ENCODE measurements at regions not wholly inside any gene's neighbourhood (a gene's known extent, or its start where the extent isn't known, plus 50 kb on each side); places are given as distances from the start of the nearest gene placed in this dataset.

GRCh38 chr11:92506809-92507336, 282.3 kb downstream of the FAT3 start:
- in situ Hi-C loops (cut with HindIII; ENCODE audit: low sequenced_read_pairs) = no loop called here
- no peak overlapping the region for H3K4me3 ChIP-seq (ENCODE audit: low read depth, low read length)
- TF ChIP-seq CTCF (IDR thresholded peaks at IDR 0.05; ENCODE audit: low read depth, low read length) = no peak
- no peak for DNase-seq (ENCODE audit: low read depth, low spot score)

GRCh38 chr11:92510591-92510990, 286.0 kb downstream of the FAT3 start:
- TF ChIP-seq CTCF (IDR thresholded peaks at IDR 0.05; ENCODE audit: low read depth, low read length) = no peak
- no peak for DNase-seq (ENCODE audit: low read depth, low spot score)
- H3K4me3 ChIP-seq (ENCODE audit: low read depth, low read length) = no peak overlapping the region
- in situ Hi-C loops (cut with HindIII; ENCODE audit: low sequenced_read_pairs) = no loop called here

GRCh38 chr11:92511522-92512203, 287.0 kb downstream of the FAT3 start:
- no peak for TF ChIP-seq CTCF (IDR thresholded peaks at IDR 0.05; ENCODE audit: low read depth, low read length)
- in situ Hi-C loops (cut with HindIII; ENCODE audit: low sequenced_read_pairs) = no loop called here
- DNase-seq (ENCODE audit: low read depth, low spot score) = no peak

GRCh38 chr11:92512204-92512569, 287.6 kb downstream of the FAT3 start:
- in situ Hi-C loops (cut with HindIII; ENCODE audit: low sequenced_read_pairs) = no loop called here
- H3K4me3 ChIP-seq (ENCODE audit: low read depth, low read length) = no peak overlapping the region
- no peak for TF ChIP-seq CTCF (IDR thresholded peaks at IDR 0.05; ENCODE audit: low read depth, low read length)
- DNase-seq (ENCODE audit: low read depth, low spot score) = no peak

More at GRCh38 chr11:92511522-92512203, 287.0 kb downstream of the FAT3 start:
- no peak overlapping the region for H3K4me3 ChIP-seq (ENCODE audit: low read depth, low read length)

- no peak for TF ChIP-seq CTCF (IDR thresholded peaks at IDR 0.05; ENCODE audit: low read depth, low read length)
- no peak for DNase-seq (ENCODE audit: low read depth, low spot score)
- no peak overlapping the region for H3K4me3 ChIP-seq (ENCODE audit: low read depth, low read length)
- in situ Hi-C loops (cut with HindIII; ENCODE audit: low sequenced_read_pairs) = no loop called here
These were observed 299.0 kb downstream of the FAT3 start for GRCh38 chr11:92523611-92524010.

- DNase-seq (ENCODE audit: low read depth, low spot score) = no peak
- in situ Hi-C loops (cut with HindIII; ENCODE audit: low sequenced_read_pairs) = no loop called here
- TF ChIP-seq CTCF (IDR thresholded peaks at IDR 0.05; ENCODE audit: low read depth, low read length) = no peak
- H3K4me3 ChIP-seq (ENCODE audit: low read depth, low read length) = no peak overlapping the region
These were observed 299.9 kb downstream of the FAT3 start for GRCh38 chr11:92524542-92524941.

All from astrocyte of the spinal cord (primary cell).